ENCODE measurements at regions not wholly inside any gene's neighbourhood (a gene's known extent, or its start where the extent isn't known, plus 50 kb on each side); places are given as distances from the start of the nearest gene placed in this dataset.
"Not testable (repeated sequence)": the region's sequence is repeated elsewhere in the genome, so short reads cannot be mapped to it uniquely, and the experiment has no call there.

DNA sequence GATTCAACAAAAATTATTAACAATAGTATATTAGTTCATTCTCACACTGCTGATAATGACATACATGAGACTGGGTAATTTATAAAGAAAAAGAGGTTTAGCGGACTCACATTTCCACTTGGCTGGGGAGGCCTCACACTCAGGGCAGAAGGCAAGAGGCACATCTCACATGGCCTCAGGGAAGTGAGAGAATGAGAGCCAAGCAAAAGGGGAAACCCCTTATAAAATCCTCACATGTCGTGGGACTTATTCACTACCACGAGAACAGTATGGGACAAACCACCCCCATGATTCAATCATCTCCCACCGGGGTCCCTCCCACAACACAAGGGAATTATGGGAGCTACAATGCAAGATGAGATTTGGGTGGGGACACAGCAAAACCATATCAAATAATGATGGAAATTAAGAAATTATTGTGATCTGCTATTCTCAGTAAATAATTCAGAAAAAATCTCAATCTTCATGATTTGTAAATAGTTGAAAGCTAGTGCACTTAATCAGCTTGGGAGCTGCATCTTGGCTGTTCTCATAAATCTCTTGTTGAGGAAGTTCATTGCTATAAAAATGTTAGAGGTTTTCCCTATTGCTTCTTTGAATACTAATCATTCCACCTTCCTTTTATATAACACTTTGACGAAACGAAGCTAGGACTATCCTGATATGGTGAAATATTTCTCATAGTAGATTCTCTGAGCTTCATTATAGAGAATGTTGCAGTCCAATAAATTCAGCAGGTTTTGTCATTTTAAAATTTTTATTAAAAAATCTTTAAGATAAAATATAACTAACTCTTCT, 179.2 kb downstream of the SPDYE17 start:
- TF ChIP-seq, protein P1, sequence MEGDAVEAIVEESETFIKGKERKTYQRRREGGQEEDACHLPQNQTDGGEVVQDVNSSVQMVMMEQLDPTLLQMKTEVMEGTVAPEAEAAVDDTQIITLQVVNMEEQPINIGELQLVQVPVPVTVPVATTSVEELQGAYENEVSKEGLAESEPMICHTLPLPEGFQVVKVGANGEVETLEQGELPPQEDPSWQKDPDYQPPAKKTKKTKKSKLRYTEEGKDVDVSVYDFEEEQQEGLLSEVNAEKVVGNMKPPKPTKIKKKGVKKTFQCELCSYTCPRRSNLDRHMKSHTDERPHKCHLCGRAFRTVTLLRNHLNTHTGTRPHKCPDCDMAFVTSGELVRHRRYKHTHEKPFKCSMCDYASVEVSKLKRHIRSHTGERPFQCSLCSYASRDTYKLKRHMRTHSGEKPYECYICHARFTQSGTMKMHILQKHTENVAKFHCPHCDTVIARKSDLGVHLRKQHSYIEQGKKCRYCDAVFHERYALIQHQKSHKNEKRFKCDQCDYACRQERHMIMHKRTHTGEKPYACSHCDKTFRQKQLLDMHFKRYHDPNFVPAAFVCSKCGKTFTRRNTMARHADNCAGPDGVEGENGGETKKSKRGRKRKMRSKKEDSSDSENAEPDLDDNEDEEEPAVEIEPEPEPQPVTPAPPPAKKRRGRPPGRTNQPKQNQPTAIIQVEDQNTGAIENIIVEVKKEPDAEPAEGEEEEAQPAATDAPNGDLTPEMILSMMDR (conservative IDR thresholded peaks at IDR 0.05; ENCODE audit: low read depth, low read length), result not testable (repeated sequence)
- not testable (repeated sequence) for TF ChIP-seq CHD1 (IDR thresholded peaks at IDR 0.05; ENCODE audit: low read depth, low read length)

All from IMR-90 (cell line).